Activated naive CD4-positive, alpha-beta T cell treated with anti-CD3 and anti-CD28 coated beads, Interleukin-2, amount 50 U/mL, for 24 hours (primary cell): ENCODE measurements at regions not wholly inside any gene's neighbourhood (a gene's known extent, or its start where the extent isn't known, plus 50 kb on each side); places are given as distances from the start of the nearest gene placed in this dataset.
"Not testable (repeated sequence)": the region's sequence is repeated elsewhere in the genome, so short reads cannot be mapped to it uniquely, and the experiment has no call there.

Experiments
- H3K27ac Mint-ChIP-seq: one replicate; pipeline ENCODE4 v1.8.0; 2021; ENCODE audit warnings: mild to moderate bottlenecking, mixed read lengths
- H3K27me3 Mint-ChIP-seq: one replicate; pipeline ENCODE4 v1.8.0; 2021; ENCODE audit warnings: mixed read lengths
- H3K36me3 Mint-ChIP-seq: one replicate; pipeline ENCODE4 v1.8.0; 2021; ENCODE audit warnings: mixed read lengths
- H3K4me1 Mint-ChIP-seq: one replicate; pipeline ENCODE4 v1.8.0; 2021; ENCODE audit warnings: mixed read lengths
- H3K4me3 Mint-ChIP-seq: one replicate; pipeline ENCODE4 v1.8.0; 2021; ENCODE audit warnings: mild to moderate bottlenecking, mixed read lengths
- H3K9me3 Mint-ChIP-seq: one replicate; pipeline ENCODE4 v1.8.0; 2021; ENCODE audit warnings: mixed read lengths

DNA sequence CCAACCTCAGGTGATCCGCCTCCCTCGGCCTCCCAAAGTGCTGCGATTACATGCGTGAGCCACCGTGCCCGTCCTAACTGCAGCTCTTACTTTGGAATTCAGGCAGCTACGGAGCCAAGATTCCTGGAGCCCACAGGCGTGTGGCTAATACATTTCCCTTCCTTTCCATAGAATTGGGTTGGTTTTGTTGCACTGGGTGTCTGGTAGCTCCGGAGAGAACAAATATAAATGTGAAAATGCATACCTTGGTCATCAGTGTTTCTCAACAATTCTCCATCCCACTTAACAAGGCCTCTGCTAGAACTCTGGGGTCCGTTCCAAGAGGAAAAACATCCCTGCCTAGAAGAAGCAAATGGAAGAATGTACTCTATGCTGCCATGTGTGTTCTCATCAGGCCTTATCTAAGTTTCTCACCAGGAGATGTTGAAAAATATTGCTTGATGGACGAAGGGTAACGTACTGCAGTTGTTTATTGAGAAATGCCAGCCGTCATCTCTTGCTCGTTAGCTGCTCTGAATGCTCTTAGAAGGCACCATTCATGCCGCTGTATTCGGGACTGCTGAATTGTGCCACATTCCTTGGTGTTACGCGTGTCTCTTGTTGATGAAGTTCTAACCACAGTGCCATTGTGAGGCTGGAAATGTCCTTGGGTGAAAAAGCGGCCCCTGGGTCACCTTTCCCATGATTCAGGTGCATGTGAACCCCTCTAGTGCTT, 50.5 kb upstream of the CD99 start:
- Mint-ChIP-seq H3K27ac (no peak overlapping the region), H3K9me3 (no peaks in the 10 kb centered on the region), H3K36me3 (peaks cover 8% of the 10 kb centered on the region), H3K4me3 (no peak overlapping the region), H3K4me1 (no peaks in the 10 kb centered on the region), H3K27me3 (no peaks in the 10 kb centered on the region)

DNA sequence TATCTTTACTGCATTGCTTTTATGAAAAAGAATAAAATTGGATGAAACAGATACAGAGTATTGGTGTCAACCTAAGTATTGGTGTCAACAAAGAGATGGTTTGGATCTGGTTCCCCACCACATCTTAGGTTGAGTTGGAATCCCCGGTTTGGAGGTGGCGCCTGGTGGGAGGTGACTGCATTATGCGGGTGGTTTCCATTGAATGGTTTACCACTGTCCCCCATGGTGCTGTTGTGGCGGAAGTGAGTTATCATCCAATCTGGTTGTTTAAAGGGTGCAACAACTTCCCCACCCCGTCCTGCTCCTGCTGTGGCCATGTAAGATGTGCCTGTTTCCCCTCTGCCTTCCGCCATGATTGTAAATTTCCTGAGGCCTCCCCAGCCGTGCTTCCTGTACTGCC, 52.8 kb upstream of the CD99 start:
- Mint-ChIP-seq H3K4me1 (no peaks in the 10 kb centered on the region), H3K9me3 (no peaks in the 10 kb centered on the region), H3K4me3 (no peak overlapping the region), H3K27ac (no peak overlapping the region), H3K36me3 (peaks cover 8% of the 10 kb centered on the region), H3K27me3 (no peaks in the 10 kb centered on the region)

DNA sequence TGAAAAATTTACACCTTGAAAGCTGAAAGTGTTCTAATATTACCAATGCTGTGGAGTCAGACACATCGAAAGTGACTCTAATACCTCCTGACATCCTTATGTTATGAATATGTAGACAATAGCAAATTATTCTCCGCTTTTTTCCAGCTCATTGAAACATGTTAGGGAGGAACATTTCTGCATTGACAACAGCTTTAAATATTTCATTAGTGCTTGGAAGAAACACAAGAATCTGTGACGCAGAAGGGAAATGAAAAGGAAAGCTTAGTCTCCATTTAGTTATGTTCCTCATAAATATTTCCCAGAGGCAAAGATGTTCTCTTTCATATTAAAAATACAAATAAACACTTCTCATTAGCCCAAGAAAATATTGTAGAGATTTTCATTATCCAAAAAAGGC, 55.8 kb upstream of the CD99 start:
- peaks cover 23% of the 10 kb centered on the region for H3K36me3 Mint-ChIP-seq
- no peak overlapping the region for H3K27ac Mint-ChIP-seq
- no peak overlapping the region for H3K4me3 Mint-ChIP-seq
- peaks cover 20% of the 10 kb centered on the region for H3K4me1 Mint-ChIP-seq
- H3K9me3 Mint-ChIP-seq, result peaks cover 11% of the 10 kb centered on the region
- H3K27me3 Mint-ChIP-seq, result no peaks in the 10 kb centered on the region

DNA sequence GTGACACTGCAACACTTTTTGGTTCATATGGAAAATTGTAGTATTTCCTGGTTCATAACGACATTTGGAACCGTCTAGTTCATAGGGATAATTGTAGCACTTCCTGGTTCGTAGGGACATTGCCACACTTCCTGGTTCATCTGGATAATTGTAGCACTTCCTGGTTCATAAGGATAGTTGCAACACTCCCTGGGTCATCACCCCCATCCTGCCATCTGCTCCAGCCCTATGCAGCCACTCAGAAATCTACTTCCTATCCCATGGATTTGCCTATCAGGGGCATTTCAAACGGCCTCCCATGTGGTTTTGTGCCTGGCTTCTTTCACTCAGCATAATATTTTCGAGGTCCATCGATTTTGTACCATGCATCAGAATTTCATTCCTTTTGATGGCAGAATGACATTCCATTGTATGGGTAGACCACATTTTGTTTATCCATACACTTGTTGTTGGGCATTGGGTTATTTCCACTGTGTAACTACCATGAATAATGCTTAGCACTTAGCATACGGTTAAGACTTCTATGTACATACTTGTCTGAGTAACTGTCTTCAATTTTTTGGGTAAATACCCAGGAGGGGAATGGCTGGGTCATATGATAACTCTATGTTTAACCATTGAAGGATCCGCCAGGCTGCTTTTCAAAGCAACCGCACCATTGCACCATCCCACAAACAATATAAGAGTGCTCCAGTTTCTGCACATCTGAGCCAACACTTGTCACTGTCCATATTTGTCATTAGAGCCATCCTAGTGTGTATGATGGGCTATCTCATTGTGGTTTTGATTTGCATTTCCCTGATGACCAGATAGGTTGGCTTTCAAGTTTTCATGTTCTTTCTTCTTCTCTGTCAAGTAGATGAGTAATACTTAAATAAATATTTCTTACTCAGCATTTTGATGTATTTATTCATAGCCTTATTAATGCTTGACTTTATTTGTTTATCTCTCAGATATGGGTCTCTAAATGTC, 58.3 kb upstream of the CD99 start:
- no peak overlapping the region for H3K4me3 Mint-ChIP-seq
- H3K4me1 Mint-ChIP-seq, result peaks cover 42% of the 10 kb centered on the region
- peaks cover 26% of the 10 kb centered on the region for H3K9me3 Mint-ChIP-seq
- peak overlapping the region; percentile 46 for H3K27ac Mint-ChIP-seq
- no peaks in the 10 kb centered on the region for H3K27me3 Mint-ChIP-seq
- H3K36me3 Mint-ChIP-seq, result peaks cover 40% of the 10 kb centered on the region

DNA sequence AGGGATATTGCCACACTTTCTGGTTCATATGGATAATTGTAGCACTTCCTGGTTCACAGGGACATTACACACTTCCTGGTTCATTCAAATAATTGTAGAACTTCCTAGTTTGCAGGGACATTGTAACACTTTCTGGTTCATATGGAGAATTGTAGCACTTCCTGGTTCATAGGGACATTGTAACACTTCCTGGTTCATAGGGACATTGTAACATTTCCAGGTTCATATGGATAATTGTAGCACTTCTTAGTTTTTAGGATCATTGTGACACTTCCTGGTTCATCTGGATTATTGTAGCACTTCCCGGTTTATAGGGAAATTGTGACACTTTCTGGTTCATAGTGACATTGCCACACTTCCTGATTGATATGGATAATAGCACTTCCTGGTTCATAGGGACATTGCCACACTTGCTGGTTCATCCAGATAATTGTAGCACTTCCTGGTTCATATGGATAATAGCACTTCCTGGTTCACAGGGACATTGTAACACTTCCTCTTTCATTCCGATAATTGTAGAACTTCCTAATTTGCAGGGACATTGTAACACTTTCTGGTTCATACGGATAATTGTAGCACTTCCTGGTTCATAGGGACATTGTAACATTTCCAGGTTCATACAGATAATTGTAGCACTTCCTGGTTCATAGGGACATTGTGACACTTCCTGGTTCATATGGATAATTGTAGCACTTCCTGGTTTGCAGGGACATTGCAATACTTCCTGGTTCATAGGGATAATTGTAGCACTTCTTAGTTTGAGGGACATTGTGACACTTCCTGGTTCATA, 59.2 kb upstream of the CD99 start:
- no peaks in the 10 kb centered on the region for H3K27me3 Mint-ChIP-seq
- H3K4me1 Mint-ChIP-seq, result peaks cover 47% of the 10 kb centered on the region
- H3K27ac Mint-ChIP-seq, result peak overlapping the region; percentile 98
- H3K9me3 Mint-ChIP-seq, result peaks cover 26% of the 10 kb centered on the region
- H3K4me3 Mint-ChIP-seq, result peak overlapping the region; percentile 67
- peaks cover 46% of the 10 kb centered on the region for H3K36me3 Mint-ChIP-seq

DNA sequence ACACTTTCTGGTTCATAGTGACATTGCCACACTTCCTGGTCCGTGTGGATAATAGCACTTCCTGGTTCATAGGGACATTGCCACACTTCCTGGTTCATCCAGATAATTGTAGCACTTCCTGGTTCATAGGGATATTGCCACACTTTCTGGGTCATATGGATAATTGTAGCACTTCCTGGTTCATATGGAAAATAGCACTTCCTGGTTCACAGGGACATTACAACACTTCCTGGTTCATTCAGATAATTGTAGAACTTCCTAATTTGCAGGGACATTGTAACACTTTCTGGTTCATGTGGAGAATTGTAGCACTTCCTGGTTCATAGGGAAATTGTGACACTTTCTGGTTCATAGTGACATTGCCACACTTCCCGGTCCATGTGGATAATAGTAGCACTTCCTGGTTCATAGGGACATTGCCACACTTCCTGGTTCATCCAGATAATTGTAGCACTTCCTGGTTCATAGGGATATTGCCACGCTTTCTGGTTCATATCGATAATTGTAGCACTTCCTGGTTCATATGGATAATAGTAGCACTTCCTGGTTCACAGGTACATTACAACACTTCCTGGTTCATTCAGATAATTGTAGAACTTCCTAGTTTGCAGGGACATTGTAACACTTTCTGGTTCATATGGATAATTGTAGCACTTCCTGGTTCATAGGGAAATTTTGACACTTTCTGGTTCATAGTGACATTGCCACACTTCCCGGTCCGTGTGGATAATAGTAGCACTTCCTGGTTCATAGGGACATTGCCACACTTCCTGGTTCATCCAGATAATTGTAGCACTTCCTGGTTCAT, 60.0 kb upstream of the CD99 start:
- H3K27ac Mint-ChIP-seq, result peak overlapping the region; percentile 98
- not testable (repeated sequence) for H3K27me3 Mint-ChIP-seq
- H3K9me3 Mint-ChIP-seq, result peaks cover 26% of the 10 kb centered on the region
- peaks cover 47% of the 10 kb centered on the region for H3K4me1 Mint-ChIP-seq
- peaks cover 53% of the 10 kb centered on the region for H3K36me3 Mint-ChIP-seq
- H3K4me3 Mint-ChIP-seq, result peak overlapping the region; percentile 67

DNA sequence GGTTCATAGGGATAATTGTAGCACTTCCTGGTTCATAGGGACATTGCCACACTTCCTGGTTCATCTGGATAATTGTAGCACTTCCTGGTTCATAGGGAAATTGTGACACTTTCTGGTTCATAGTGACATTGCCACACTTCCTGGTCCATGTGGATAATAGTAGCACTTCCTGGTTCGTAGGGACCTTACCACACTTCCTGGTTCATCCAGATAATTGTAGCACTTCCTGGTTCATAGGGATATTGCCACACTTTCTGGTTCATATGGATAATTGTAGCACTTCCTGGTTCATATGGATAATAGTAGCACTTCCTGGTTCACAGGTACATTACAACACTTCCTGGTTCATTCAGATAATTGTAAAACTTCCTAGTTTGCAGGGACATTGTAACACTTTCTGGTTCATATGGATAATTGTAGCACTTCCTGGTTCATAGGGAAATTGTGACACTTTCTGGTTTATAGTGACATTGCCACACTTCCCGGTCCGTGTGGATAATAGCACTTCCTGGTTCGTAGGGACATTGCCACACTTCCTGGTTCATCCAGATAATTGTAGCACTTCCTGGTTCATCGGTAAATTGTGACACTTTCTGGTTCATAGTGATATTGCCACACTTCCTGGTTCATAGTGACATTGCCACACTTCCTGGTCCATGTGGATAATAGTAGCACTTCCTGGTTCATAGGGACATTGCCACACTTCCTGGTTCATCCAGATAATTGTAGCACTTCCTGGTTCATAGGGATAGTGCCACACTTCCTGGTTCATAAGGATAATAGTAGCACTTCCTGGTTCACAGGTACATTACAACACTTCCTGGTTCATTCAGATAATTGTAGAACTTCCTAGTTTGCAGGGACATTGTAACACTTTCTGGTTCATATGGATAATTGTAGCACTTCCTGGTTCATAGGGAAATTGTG, 60.8 kb upstream of the CD99 start:
- Mint-ChIP-seq H3K4me1 (peaks cover 47% of the 10 kb centered on the region), H3K9me3 (peaks cover 26% of the 10 kb centered on the region)

DNA sequence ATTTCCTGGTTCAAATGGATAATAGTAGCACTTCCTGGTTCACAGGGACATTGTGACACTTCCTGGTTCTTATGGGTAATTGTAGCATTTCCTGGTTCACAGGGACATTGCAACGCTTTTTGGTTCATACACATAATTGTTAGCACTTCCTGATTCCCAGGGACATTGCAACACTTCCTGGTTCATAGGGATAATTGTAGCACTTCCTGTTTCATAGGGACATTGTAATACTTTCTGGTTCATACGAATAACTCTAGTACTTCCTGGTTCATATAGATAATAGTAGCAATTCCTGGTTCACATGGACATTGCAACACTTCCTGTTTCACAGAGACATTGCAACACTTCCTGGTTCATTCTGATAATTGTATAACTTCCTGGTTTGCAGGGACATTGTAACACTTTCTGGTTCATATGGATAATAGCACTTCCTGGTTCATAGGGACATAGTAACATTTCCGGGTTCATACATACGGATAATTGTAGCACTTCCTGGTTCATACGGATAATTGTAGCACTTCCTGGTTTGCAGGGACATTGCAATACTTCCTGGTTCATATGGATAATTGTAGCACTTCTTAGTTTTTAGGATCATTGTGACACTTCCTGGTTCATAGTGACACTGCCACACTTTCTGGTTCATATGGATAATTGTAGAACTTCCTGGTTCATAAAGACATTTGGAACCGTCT, 61.6 kb upstream of the CD99 start:
- peak overlapping the region; percentile 98 for H3K27ac Mint-ChIP-seq
- peaks cover 26% of the 10 kb centered on the region for H3K9me3 Mint-ChIP-seq
- peaks cover 47% of the 10 kb centered on the region for H3K4me1 Mint-ChIP-seq
- H3K4me3 Mint-ChIP-seq, result peak overlapping the region; percentile 67
- H3K36me3 Mint-ChIP-seq, result peaks cover 54% of the 10 kb centered on the region
- no peaks in the 10 kb centered on the region for H3K27me3 Mint-ChIP-seq

More for the DNA sequence above, 60.8 kb upstream of the CD99 start:
- peaks cover 53% of the 10 kb centered on the region for H3K36me3 Mint-ChIP-seq
- H3K27me3 Mint-ChIP-seq, result not testable (repeated sequence)
- H3K4me3 Mint-ChIP-seq, result peak overlapping the region; percentile 67
- peak overlapping the region; percentile 98 for H3K27ac Mint-ChIP-seq

DNA sequence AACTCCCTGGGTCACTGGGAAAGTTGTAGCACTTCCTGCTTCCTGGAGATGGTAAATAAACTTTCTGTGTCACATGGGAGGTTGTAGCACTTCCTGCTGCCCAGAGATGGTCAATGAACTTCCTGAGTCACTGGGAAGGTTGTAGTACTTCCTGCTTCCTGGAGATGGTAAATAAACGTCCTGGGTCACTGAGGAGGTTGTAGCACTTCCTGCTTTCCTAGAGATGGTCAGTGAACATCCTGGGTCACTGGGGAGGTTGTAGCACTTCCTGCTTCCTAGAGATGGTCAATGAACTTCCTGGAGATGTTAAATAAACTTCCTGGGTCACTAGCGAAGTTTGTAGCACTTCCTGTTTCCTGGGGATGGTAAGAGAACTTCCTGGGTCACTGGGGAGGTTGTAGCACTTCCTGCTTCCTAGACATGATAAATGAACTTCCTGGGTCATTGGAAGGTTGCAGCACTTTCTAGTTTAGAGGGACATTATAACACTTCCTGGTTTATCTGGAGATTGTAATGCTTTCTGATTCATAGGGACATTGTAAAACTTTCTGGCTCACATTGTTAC, 62.3 kb upstream of the CD99 start:
- Mint-ChIP-seq H3K27ac (peak overlapping the region; percentile 98), H3K4me1 (peaks cover 47% of the 10 kb centered on the region), H3K9me3 (peaks cover 26% of the 10 kb centered on the region), H3K36me3 (peaks cover 56% of the 10 kb centered on the region), H3K4me3 (peak overlapping the region; percentile 67), H3K27me3 (no peaks in the 10 kb centered on the region)

DNA sequence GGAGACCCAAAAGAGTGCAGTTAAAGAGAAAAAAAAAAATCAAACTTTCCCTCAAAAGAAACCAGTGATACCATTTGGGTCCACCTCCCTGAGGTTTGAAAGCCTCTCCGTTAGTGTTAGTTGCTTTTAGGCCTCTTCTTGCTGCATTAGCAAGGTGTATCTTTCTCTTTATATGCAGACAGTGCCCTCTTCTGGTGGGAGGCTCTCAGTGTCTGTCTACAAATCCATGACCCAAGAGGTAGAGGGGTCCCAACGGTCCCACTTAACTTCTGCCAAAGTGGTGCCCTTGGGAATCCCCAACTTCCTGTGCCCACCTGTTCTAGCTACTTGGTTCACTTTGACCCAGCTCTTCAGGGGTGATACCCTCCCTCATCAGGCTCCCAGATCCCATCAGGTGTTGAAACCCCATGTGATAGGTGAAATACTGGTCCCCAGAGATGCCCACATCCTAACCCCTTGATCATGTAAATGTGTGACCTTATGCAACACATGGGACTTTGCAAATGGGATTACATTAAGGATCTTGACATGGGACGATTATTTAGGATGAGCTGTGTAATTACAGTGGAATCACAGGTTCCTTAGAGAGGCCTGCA, 63.7 kb upstream of the CD99 start:
- H3K27me3 Mint-ChIP-seq, result no peaks in the 10 kb centered on the region
- H3K27ac Mint-ChIP-seq, result no peak overlapping the region
- peaks cover 62% of the 10 kb centered on the region for H3K36me3 Mint-ChIP-seq
- no peak overlapping the region for H3K4me3 Mint-ChIP-seq
- H3K9me3 Mint-ChIP-seq, result peaks cover 21% of the 10 kb centered on the region
- peaks cover 45% of the 10 kb centered on the region for H3K4me1 Mint-ChIP-seq

DNA sequence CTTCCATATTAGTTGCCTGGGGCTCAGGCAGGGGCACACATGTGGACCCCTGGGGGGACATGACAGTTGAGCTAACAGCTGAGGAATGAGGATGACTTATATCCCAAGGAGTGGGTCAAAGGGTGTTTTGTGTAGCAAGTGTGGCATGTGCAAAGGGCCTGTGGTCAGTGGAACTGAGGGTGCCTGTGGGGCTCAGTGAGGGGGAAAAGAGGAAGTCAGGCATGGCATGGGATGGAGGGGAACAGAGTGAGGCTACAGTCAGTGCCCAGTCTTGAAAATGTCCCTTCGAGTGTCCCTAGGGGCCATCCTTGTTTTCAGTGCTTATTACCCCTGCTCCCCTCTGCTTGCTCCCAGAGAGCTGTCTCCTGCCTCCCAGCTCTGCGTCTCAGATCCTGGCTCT, 64.3 kb upstream of the CD99 start:
- no peaks in the 10 kb centered on the region for H3K27me3 Mint-ChIP-seq
- peaks cover 16% of the 10 kb centered on the region for H3K9me3 Mint-ChIP-seq
- H3K36me3 Mint-ChIP-seq, result peaks cover 58% of the 10 kb centered on the region
- peaks cover 39% of the 10 kb centered on the region for H3K4me1 Mint-ChIP-seq
- no peak overlapping the region for H3K27ac Mint-ChIP-seq
- H3K4me3 Mint-ChIP-seq, result no peak overlapping the region

DNA sequence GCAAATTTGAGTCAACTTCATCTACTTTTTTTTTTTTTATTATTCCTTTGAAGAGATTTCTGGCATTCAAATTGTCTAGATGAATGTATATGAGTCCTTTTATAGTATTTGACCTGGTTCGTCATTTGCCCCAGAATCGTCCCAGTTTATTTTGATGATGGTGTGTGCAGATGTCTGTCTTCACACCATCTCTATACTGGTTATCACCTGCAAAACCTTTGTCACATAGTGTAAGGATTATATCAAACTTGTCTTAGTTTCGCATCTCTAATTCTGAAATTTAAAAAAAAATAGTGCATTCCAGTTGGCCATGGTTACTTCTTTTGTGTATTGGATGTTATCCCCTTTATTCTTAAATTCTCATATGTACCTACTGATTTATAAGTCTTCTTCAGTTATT, 70.5 kb upstream of the CD99 start:
- H3K4me3 Mint-ChIP-seq, result no peak overlapping the region
- peaks cover 28% of the 10 kb centered on the region for H3K36me3 Mint-ChIP-seq
- no peaks in the 10 kb centered on the region for H3K27me3 Mint-ChIP-seq
- no peaks in the 10 kb centered on the region for H3K9me3 Mint-ChIP-seq
- peaks cover 6% of the 10 kb centered on the region for H3K4me1 Mint-ChIP-seq
- no peak overlapping the region for H3K27ac Mint-ChIP-seq

DNA sequence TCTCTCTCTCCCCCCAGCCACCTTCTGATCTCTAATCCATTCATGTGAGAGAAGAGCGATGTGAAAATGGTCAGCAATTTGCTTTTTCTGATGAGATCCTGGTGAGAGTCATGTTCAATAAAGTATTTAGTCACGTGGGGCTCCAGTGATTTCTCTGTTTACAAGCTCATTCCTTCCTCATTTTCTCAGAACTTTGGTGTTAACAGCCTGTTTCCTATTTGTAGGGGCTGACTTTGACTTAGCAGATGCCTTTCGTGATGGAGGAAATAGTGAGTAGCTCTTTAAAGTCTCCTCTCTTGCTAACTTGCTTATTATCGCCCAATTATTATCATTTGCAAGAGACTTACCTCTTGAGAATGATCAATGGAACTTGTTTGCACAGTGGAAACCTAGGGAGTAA, 72.6 kb upstream of the CD99 start:
- Mint-ChIP-seq H3K4me1 (peaks cover 21% of the 10 kb centered on the region), H3K36me3 (peaks cover 37% of the 10 kb centered on the region), H3K9me3 (no peaks in the 10 kb centered on the region), H3K27ac (no peak overlapping the region), H3K4me3 (no peak overlapping the region), H3K27me3 (no peaks in the 10 kb centered on the region)
